K562 (cell line): ENCODE measurements at regions not wholly inside any gene's neighbourhood (a gene's known extent, or its start where the extent isn't known, plus 50 kb on each side); places are given as distances from the start of the nearest gene placed in this dataset.
"Not testable (repeated sequence)": the region's sequence is repeated elsewhere in the genome, so short reads cannot be mapped to it uniquely, and the experiment has no call there.

ENCODE experiments used
- CREM ChIP-seq: IDR thresholded peaks from 2 replicates; pipeline ENCODE4 v1.6.1; 2014; ENCODE audit warnings: antibody characterized with exemption, low read depth
- GTF2B ChIP-seq: IDR thresholded peaks from 2 replicates; pipeline ENCODE4 v1.6.1; 2011; ENCODE audit not compliant: insufficient read length; ENCODE audit errors: extremely low read depth
- HDAC3 ChIP-seq: fragments of 450-650 bp; IDR thresholded peaks from 2 replicates; pipeline ENCODE4 v1.6.1; 2018; ENCODE audit warnings: borderline replicate concordance, mild to moderate bottlenecking, moderate library complexity; ENCODE audit not compliant: partially characterized antibody
- HNRNPUL1 ChIP-seq: fragments of 200-400 bp; formaldehyde crosslinking; IDR thresholded peaks from 2 replicates; pipeline ENCODE4 v1.6.1; 2017; ENCODE audit warnings: low read length
- KDM5B ChIP-seq: fragments of 200-600 bp; sonication (generic); IDR thresholded peaks from 2 replicates; pipeline ENCODE4 v1.6.1; 2012; ENCODE audit warnings: low read depth, mild to moderate bottlenecking, moderate library complexity, low read length, control low read depth, inconsistent platforms; ENCODE audit not compliant: insufficient replicate concordance
- MAZ ChIP-seq, 2 experiments: fragments of 450-650 bp in 1 of 2; sonication (generic) in 1 of 2; formaldehyde crosslinking; IDR thresholded peaks in 1 of 2; conservative IDR thresholded peaks in 1 of 2; 2 replicates each; pipeline versions ENCODE4 v1.4.0 to v1.5.0; 2020; ENCODE audit warnings: mild to moderate bottlenecking in 1 of 2, missing genetic modification reagents in 1 of 2
- MNT ChIP-seq, 2 experiments: fragments of 450-650 bp; conservative IDR thresholded peaks; 2 replicates each; pipeline ENCODE4 v1.6.1; 2017; ENCODE audit warnings: mild to moderate bottlenecking in 2 of 2, moderate library complexity in 2 of 2
- MXI1 ChIP-seq: IDR thresholded peaks from 2 replicates; pipeline ENCODE4 v1.6.1; 2011; ENCODE audit warnings: low read depth, mild to moderate bottlenecking, improper control_type of control experiment, low read length
- NR2C1 ChIP-seq, 2 experiments: fragments of 450-650 bp; IDR thresholded peaks; 2 replicates each; pipeline ENCODE4 v1.6.1; 2017; ENCODE audit warnings: mild to moderate bottlenecking in 2 of 2, antibody characterized with exemption in 1 of 2, inconsistent platforms in 1 of 2, missing compliant biosample characterization in 1 of 2, missing genetic modification characterization in 1 of 2
- NRF1 ChIP-seq, 2 experiments: fragments of 450-650 bp; IDR thresholded peaks in 1 of 2; conservative IDR thresholded peaks in 1 of 2; 2 replicates each; pipeline ENCODE4 v1.6.1; 2014; ENCODE audit warnings: mild to moderate bottlenecking in 2 of 2
- POLR2G ChIP-seq: fragments of 200-400 bp; formaldehyde crosslinking; IDR thresholded peaks from 2 replicates; pipeline ENCODE4 v1.6.1; 2017; ENCODE audit warnings: low read depth, mild to moderate bottlenecking, antibody characterized with exemption, low read length, moderate library complexity
- RHOXF2B ChIP-seq: fragments of 250-450 bp; sonication (Bioruptor Pico); conservative IDR thresholded peaks from 2 replicates; pipeline ENCODE4 v1.5.1; 2021
- SNAPC5 ChIP-seq: fragments of 250-450 bp; sonication (Bioruptor Pico); IDR thresholded peaks from 2 replicates; pipeline ENCODE4 v1.8.0; 2021; ENCODE audit warnings: moderate library complexity, mild to moderate bottlenecking, inconsistent platforms
- TEAD4 ChIP-seq, 2 experiments: sonication (generic) in 1 of 2; formaldehyde crosslinking in 1 of 2; IDR thresholded peaks; 2 replicates each; pipeline versions ENCODE4 v1.6.1 to v1.8.0; 2012 to 2022; ENCODE audit warnings: borderline replicate concordance in 1 of 2, inconsistent platforms in 1 of 2, low read length in 1 of 2, mild to moderate bottlenecking in 1 of 2, missing genetic modification reagents in 1 of 2
- THAP7 ChIP-seq: fragments of 250-450 bp; sonication (Bioruptor Pico); IDR thresholded peaks from 2 replicates; pipeline ENCODE4 v1.5.0; 2021
- THRB ChIP-seq: fragments of 450-650 bp; formaldehyde crosslinking; conservative IDR thresholded peaks from 2 replicates; pipeline ENCODE4 v1.4.0; 2022; ENCODE audit warnings: mild to moderate bottlenecking, missing genetic modification characterization
- ZBTB26 ChIP-seq: fragments of 450-650 bp; formaldehyde crosslinking; IDR thresholded peaks from 2 replicates; pipeline ENCODE4 v1.4.0; 2022; ENCODE audit warnings: missing genetic modification characterization
- ZNF41 ChIP-seq: fragments of 250-450 bp; sonication (Bioruptor Pico); conservative IDR thresholded peaks from 2 replicates; pipeline ENCODE4 v1.4.0; 2020; ENCODE audit warnings: mild to moderate bottlenecking
- ZNF589 ChIP-seq: fragments of 200-800 bp; sonication (Bioruptor generic); IDR thresholded peaks from 2 replicates; pipeline ENCODE4 v1.6.1; 2016; ENCODE audit warnings: low read depth, missing genetic modification characterization, missing compliant biosample characterization

GRCh38 chr1:144523661-144524407 lies 62.4 kb upstream of the NBPF15 start (continued):
- TF ChIP-seq SNAPC5 (peak; percentile 94), GTF2B (peak; percentile 91), RHOXF2B (CRISPR knock-in tag) (0 out of 2 replicates have a peak, but pooled peaks have one; percentile 67), THAP7 (CRISPR knock-in tag) (0 out of 2 replicates have a peak, but pooled peaks have one; percentile 25), POLR2G (peak; percentile 84), NRF1 (conservative IDR thresholded peaks at IDR 0.05 in 1 of 2, IDR thresholded peaks at IDR 0.05 in 1 of 2) (peak; percentile 46 to 48), MNT (conservative IDR thresholded peaks at IDR 0.05) (peak; percentile 26 to 59; a peak in 1 of 4 replicates), MAZ (CRISPR knock-in tag; conservative IDR thresholded peaks at IDR 0.05 in 1 of 2, IDR thresholded peaks at IDR 0.05 in 1 of 2) (peak; percentile 73 to 74), MXI1 (peak; percentile 25; the same call in 1 of the 2 replicates), THRB (peak; percentile 97), CREM (peak; percentile 62), NR2C1 (tag; IDR thresholded peaks at IDR 0.05) (peak; percentile 60), TEAD4 (IDR thresholded peaks at IDR 0.05; ENCODE audit: low read length) (peak; percentile 76), KDM5B (peak; percentile 92), ZBTB26 (CRISPR knock-in tag) (peak; percentile 97), HNRNPUL1 (peak; percentile 69; the same call in 1 of the 2 replicates), ZNF589 (CRISPR knock-in tag) (peak; percentile 47; the same call in 1 of the 2 replicates), HDAC3 (peak; percentile 48), ZNF41 (0 out of 2 replicates have a peak, but pooled peaks have one; percentile 45)
- not testable (repeated sequence) for TF ChIP-seq NR2C1 (IDR thresholded peaks at IDR 0.05); TEAD4 (CRISPR knock-in tag; IDR thresholded peaks at IDR 0.05; ENCODE audit: borderline replicate concordance)
